Heart left ventricle (tissue), 16 donors: ENCODE measurements at regions not wholly inside any gene's neighbourhood (a gene's known extent, or its start where the extent isn't known, plus 50 kb on each side); places are given as distances from the start of the nearest gene placed in this dataset.

Source experiments
- ATAC-seq, 4 donors: fragments of 200-7000 bp; cut with Tn5 transposase; one replicate each; pipeline ENCODE4 v1.9.1; 2020 to 2022; ENCODE audit warnings: moderate library complexity in 4 of 4, mild to moderate bottlenecking in 3 of 4, moderate number of reproducible peaks in 1 of 4
- DNase-seq, 5 donors: peaks; one replicate each; pipeline ENCODE4 v3.0.0-alpha.2; 2020
- H3K27ac ChIP-seq, 12 donors: fragments of 200-600 bp; sonication (generic) in 4 of 12; one replicate each; pipeline versions ENCODE4 v1.5.0 to v1.8.0; 2016 to 2022; ENCODE audit warnings: mild to moderate bottlenecking in 2 of 12
- H3K27me3 ChIP-seq, 9 donors: fragments of 200-600 bp; sonication (generic) in 2 of 9; one replicate each; pipeline versions ENCODE4 v1.5.1 to v1.8.0; 2016 to 2022; ENCODE audit warnings: mild to moderate bottlenecking in 3 of 9
- H3K36me3 ChIP-seq, 9 donors: fragments of 200-600 bp; sonication (generic) in 2 of 9; one replicate each; pipeline versions ENCODE4 v1.5.0 to v1.8.0; 2018 to 2022; ENCODE audit warnings: mild to moderate bottlenecking in 2 of 9
- H3K4me1 ChIP-seq, 12 donors: fragments of 200-600 bp; sonication (generic) in 4 of 12; one replicate each; pipeline versions ENCODE4 v1.5.0 to v1.8.0; 2016 to 2022; ENCODE audit warnings: mild to moderate bottlenecking in 3 of 12
- H3K4me3 ChIP-seq, 12 donors: fragments of 200-600 bp; sonication (generic) in 4 of 12; one replicate each; pipeline versions ENCODE4 v1.5.0 to v1.8.0; 2017 to 2022; ENCODE audit warnings: mild to moderate bottlenecking in 9 of 12, moderate library complexity in 4 of 12
- H3K9me3 ChIP-seq, 12 donors: fragments of 200-600 bp; sonication (generic) in 4 of 12; one replicate each; pipeline versions ENCODE4 v1.5.0 to v1.8.0; 2016 to 2022; ENCODE audit warnings: mild to moderate bottlenecking in 1 of 12
- CTCF ChIP-seq, 12 donors: fragments of 200-600 bp; sonication (generic) in 4 of 12; IDR thresholded peaks; one replicate each; pipeline versions ENCODE4 v1.5.0 to v1.8.0; 2018 to 2022; ENCODE audit warnings: antibody characterized with exemption in 12 of 12, mild to moderate bottlenecking in 5 of 12
- POLR2A ChIP-seq, 2 donors: fragments of 450-650 bp; IDR thresholded peaks; one replicate each; pipeline ENCODE4 v1.6.1; 2017; ENCODE audit warnings: antibody characterized with exemption in 2 of 2, mild to moderate bottlenecking in 2 of 2, moderate library complexity in 2 of 2
- WGBS, 4 donors: extraction: QIAGEN DNeasy Blood & Tissue Kit in 2 of 4; methylation state at CpG; one replicate each; pipeline versions ENCODE4 v1.1.5 to v1.1.7; 2013 to 2018; 5-methylcytosine and 5-hydroxymethylcytosine counted together
- intact Hi-C, 10 donors: fragments of 100-400 bp; cut with DNase I; formaldehyde crosslinking; loops; one replicate each; pipeline versions ENCODE4 v1.11.1 to v1.14.2; 2022
- donor health status: ischemic (EF 13 %, LVEDD 7.1; RV severe dilation, severe dysfunction).
- donor health status: healthy with polysubstance abuse.
- donor health status: DM: no; HTN: yes; CAD: no.
- donor health status: DM: no; HTN: no; CAD: no.
- donor health status: ischemic (EF 25% LVEDD 6.9; RV normal size, moderate dysfunction).
- donor health status: ischemic (EF 25% LVEDD 5.7; RV mildly dilated, moderate dysfunction).
- donor health status: healthy.
- donor health status: DM: yes; HTN: yes; CAD: no.
- donor health status: ischemic (EF 35%, LVEDD 5.7; RV mildly dilated, moderate dysfunction).
- donor health status: nonischemic (EF 11% LVEDD 7.7; RV severe dilation, severe dysfunction).
- donor health status: DM: yes; HTN: yes; CAD: no.
- donor health status: PGD.
- donor health status: ischemic (EF 29% LVEDD 5.4; RV normal size, mild dysfunction).
- donor health status: nonischemic (EF 23%, LVEDD 6.1; RV moderate dilation, normal function).

- ATAC-seq: no peak
- no peak overlapping the region for H3K4me3 ChIP-seq
- TF ChIP-seq CTCF (IDR thresholded peaks at IDR 0.05) (no peak), POLR2A (IDR thresholded peaks at IDR 0.05) (no peak)
Measured at GRCh38 chr4:129570326-129570725, 474.4 kb downstream of the C4orf33 start.

GRCh38 chr4:129578336-129578735 lies 482.4 kb downstream of the C4orf33 start:
- no peak for DNase-seq
- no peak for ATAC-seq
- intact Hi-C loops: no loop called here
- Histone ChIP-seq H3K36me3 (no peaks in the 10 kb centered on the region), H3K4me3 (no peak overlapping the region), H3K9me3 (peaks cover 0 to 4% (median 0%) of the 10 kb centered on the region in 12 donors), H3K27ac (no peak overlapping the region), H3K27me3 (no peaks in the 10 kb centered on the region), H3K4me1 (no peaks in the 10 kb centered on the region)
- WGBS, 4 donors: 48 to 67% (median 57%) methylated on average over 6 of the region's 6 CpGs
- TF ChIP-seq POLR2A (IDR thresholded peaks at IDR 0.05) (no peak), CTCF (IDR thresholded peaks at IDR 0.05) (no peak)

More at GRCh38 chr4:129570326-129570725, 474.4 kb downstream of the C4orf33 start:
- Histone ChIP-seq H3K36me3 (no peaks in the 10 kb centered on the region), H3K27ac (no peak overlapping the region), H3K27me3 (no peaks in the 10 kb centered on the region), H3K9me3 (peaks cover 0 to 4% (median 0%) of the 10 kb centered on the region in 12 donors), H3K4me1 (no peaks in the 10 kb centered on the region)
- intact Hi-C loops: no loop called here
- no peak for DNase-seq

- 62 to 76% (median 72%) methylated on average over 1 of the region's 1 CpG for WGBS, 4 donors
- H3K4me3 ChIP-seq: no peak overlapping the region
- no peak for TF ChIP-seq POLR2A (IDR thresholded peaks at IDR 0.05)
- TF ChIP-seq CTCF (IDR thresholded peaks at IDR 0.05): no peak
- H3K27ac ChIP-seq: no peak overlapping the region
- no peak for DNase-seq
- ATAC-seq: no peak
- H3K9me3 ChIP-seq: peaks cover 0 to 20% (median 9%) of the 10 kb centered on the region in 12 donors
- intact Hi-C loops: no loop called here
- H3K27me3 ChIP-seq: no peaks in the 10 kb centered on the region
- H3K36me3 ChIP-seq: no peaks in the 10 kb centered on the region
- H3K4me1 ChIP-seq: no peaks in the 10 kb centered on the region
Measured at GRCh38 chr4:129581305-129581704, 485.4 kb downstream of the C4orf33 start.

GRCh38 chr4:129583868-129584267 lies 487.9 kb downstream of the C4orf33 start:
- no peaks in the 10 kb centered on the region for H3K36me3 ChIP-seq
- 36 to 46% (median 43%) methylated on average over 2 of the region's 2 CpGs for WGBS, 4 donors
- H3K4me1 ChIP-seq: no peaks in the 10 kb centered on the region
- TF ChIP-seq POLR2A (IDR thresholded peaks at IDR 0.05) (no peak), CTCF (IDR thresholded peaks at IDR 0.05) (no peak)
- ATAC-seq (peak in 2 of 4 donors; percentile 61 to 89), DNase-seq (peak in 2 of 5 donors; percentile 15 to 25)
- H3K27ac ChIP-seq: no peak overlapping the region
- intact Hi-C loops: no loop called here
- no peak overlapping the region for H3K4me3 ChIP-seq
- no peaks in the 10 kb centered on the region for H3K27me3 ChIP-seq
- peaks cover 0 to 29% (median 9%) of the 10 kb centered on the region in 12 donors for H3K9me3 ChIP-seq
